HCT116 (cell line): ENCODE measurements at regions not wholly inside any gene's neighbourhood (a gene's known extent, or its start where the extent isn't known, plus 50 kb on each side); places are given as distances from the start of the nearest gene placed in this dataset.

Experiments
- ATAC-seq: fragments of 200-7000 bp; cut with Tn5 transposase; 2 replicates; pipeline ENCODE4 v1.9.1; 2020; ENCODE audit warnings: mild to moderate bottlenecking, moderate library complexity
- BruUV-seq: library from RNA; stranded (reverse); fragments of 400-500 nt; replicated peaks from 2 replicates; lab custom pipeline; 2021; lab: Mats Ljungman, UMichigan
- CTCF ChIA-PET: fragments of 300-600 bp; sonication (Branson Sonifier 250); formaldehyde crosslinking; loops from one replicate; lab custom pipeline; 2021; ENCODE audit warnings: antibody characterized with exemption; lab: Charles Lee
- POLR2A ChIA-PET: fragments of 300-600, 350-600 bp; sonication (Branson Sonifier 250); formaldehyde crosslinking; loops from one replicate; lab custom pipeline; 2021; ENCODE audit warnings: antibody characterized with exemption; lab: Charles Lee
- RAD21 ChIA-PET, 2 experiments: fragments of 300-600 bp; sonication (Branson Sonifier 250); formaldehyde crosslinking; loops; one replicate each; lab custom pipeline; 2023; ENCODE audit warnings: low total read pairs in 2 of 2; ENCODE audit not compliant: uncharacterized antibody in 2 of 2, unreplicated experiment in 2 of 2, low non-redundant PET in 1 of 2; lab: Charles Lee
- DNase-seq: peaks from one replicate; pipeline ENCODE4 v3.0.0-alpha.2; 2010; ENCODE audit warnings: low read depth, low spot score
- H2AFZ ChIP-seq: fragments of 200-600 bp; shearing (Covaris generic), sonication (generic); 2 replicates; pipeline ENCODE4 v1.6.1; 2017; ENCODE audit warnings: low read depth, mixed run types, mixed read lengths, antibody characterized with exemption, low read length; ENCODE audit not compliant: poor library complexity, severe bottlenecking
- H3K27ac ChIP-seq: 2 replicates; pipeline ENCODE4 v1.5.1; 2012; ENCODE audit warnings: low read depth, low read length
- H3K27me3 ChIP-seq: fragments of 200-600 bp; sonication (generic); 2 replicates; pipeline ENCODE4 v1.6.1; 2016; ENCODE audit warnings: mixed run types, low read length, mixed read lengths; ENCODE audit not compliant: insufficient read depth
- H3K36me3 ChIP-seq, 2 experiments: fragments of 200-500 bp in 1 of 2; fragments of 200-600 bp in 1 of 2; sonication (Bioruptor generic) in 1 of 2; sonication (generic) in 1 of 2; 2 replicates each; pipeline versions ENCODE4 v1.5.1 to v1.6.1; 2014 to 2016; ENCODE audit warnings: low read length in 2 of 2, inconsistent platforms in 1 of 2, mixed read lengths in 1 of 2, mixed run types in 1 of 2; ENCODE audit not compliant: insufficient read depth in 2 of 2, control insufficient read depth in 1 of 2
- H3K4me1 ChIP-seq, 2 experiments: fragments of 200-600 bp in 1 of 2; sonication (generic) in 1 of 2; 2 replicates each; pipeline versions ENCODE4 v1.5.1 to v1.6.1; 2012 to 2017; ENCODE audit warnings: low read length in 2 of 2, inconsistent platforms in 1 of 2, mild to moderate bottlenecking in 1 of 2, mixed read lengths in 1 of 2, mixed run types in 1 of 2, moderate library complexity in 1 of 2; ENCODE audit not compliant: insufficient read depth in 2 of 2, control insufficient read depth in 1 of 2
- H3K4me2 ChIP-seq: fragments of 200-600 bp; sonication (generic); 2 replicates; pipeline ENCODE4 v1.6.1; 2017; ENCODE audit warnings: mixed run types, low read length, mixed read lengths
- H3K4me3 ChIP-seq, 2 experiments: fragments of 200-600 bp in 1 of 2; sonication (generic) in 1 of 2; replicated peaks in 1 of 2; 2 replicates each; pipeline ENCODE4 v1.5.1; 2011 to 2016; ENCODE audit warnings: low read length in 2 of 2, control low read depth in 1 of 2, low read depth in 1 of 2, mild to moderate bottlenecking in 1 of 2, mixed read lengths in 1 of 2, mixed run types in 1 of 2
- H3K79me2 ChIP-seq: fragments of 200-600 bp; sonication (generic); 2 replicates; pipeline ENCODE4 v1.6.1; 2017; ENCODE audit warnings: mild to moderate bottlenecking, mixed run types, low read length, moderate library complexity, mixed read lengths; ENCODE audit not compliant: insufficient read depth
- H3K9ac ChIP-seq: fragments of 200-600 bp; sonication (generic); 2 replicates; pipeline ENCODE4 v1.6.1; 2016; ENCODE audit warnings: low read length, mixed read lengths
- H3K9me2 ChIP-seq: fragments of 200-600 bp; sonication (generic), shearing (Covaris generic); 2 replicates; pipeline ENCODE4 v1.6.1; 2017; ENCODE audit warnings: mixed run types, mild to moderate bottlenecking, moderate library complexity; ENCODE audit not compliant: insufficient read depth
- H3K9me3 ChIP-seq, 2 experiments: fragments of 200-500 bp in 1 of 2; fragments of 200-600 bp in 1 of 2; sonication (Bioruptor generic) in 1 of 2; sonication (generic) in 1 of 2; 2 replicates each; pipeline ENCODE4 v1.6.1; 2014 to 2017; ENCODE audit warnings: low read length in 2 of 2, mixed read lengths in 2 of 2, inconsistent platforms in 1 of 2, low read depth in 1 of 2, mild to moderate bottlenecking in 1 of 2, mixed run types in 1 of 2, moderate library complexity in 1 of 2; ENCODE audit not compliant: control insufficient read depth in 1 of 2, insufficient read depth in 1 of 2
- H4K20me1 ChIP-seq: fragments of 200-600 bp; sonication (generic), shearing (Covaris generic); 2 replicates; pipeline ENCODE4 v1.6.1; 2017; ENCODE audit warnings: mixed run types, mild to moderate bottlenecking, moderate library complexity; ENCODE audit not compliant: insufficient read depth
- ATF3 ChIP-seq: IDR thresholded peaks from 2 replicates; pipeline ENCODE4 v1.6.1; 2012
- CBX3 ChIP-seq: IDR thresholded peaks from 2 replicates; pipeline ENCODE4 v1.6.1; 2012; ENCODE audit warnings: low read depth
- EGR1 ChIP-seq: IDR thresholded peaks from 2 replicates; pipeline ENCODE4 v1.6.1; 2012; ENCODE audit warnings: low read depth
- EZH2phosphoT487 ChIP-seq: fragments of 200-600 bp; IDR thresholded peaks from 2 replicates; pipeline ENCODE4 v1.6.1; 2018; ENCODE audit warnings: antibody characterized with exemption, borderline replicate concordance
- JUND ChIP-seq: IDR thresholded peaks from 2 replicates; pipeline ENCODE4 v1.6.1; 2012
- SIN3A ChIP-seq: IDR thresholded peaks from 2 replicates; pipeline ENCODE4 v1.6.1; 2012; ENCODE audit warnings: low read depth
- SP1 ChIP-seq: IDR thresholded peaks from 2 replicates; pipeline ENCODE4 v1.6.1; 2012; ENCODE audit warnings: low read depth
- TCF7L2 ChIP-seq: IDR thresholded peaks from 2 replicates; pipeline ENCODE4 v1.7.0; 2011; ENCODE audit warnings: borderline replicate concordance, inconsistent platforms; ENCODE audit not compliant: insufficient read depth, insufficient read length; ENCODE audit errors: extremely low read depth
- ZBTB33 ChIP-seq: IDR thresholded peaks from 2 replicates; pipeline ENCODE4 v1.6.1; 2011; ENCODE audit warnings: mild to moderate bottlenecking, low read length, moderate library complexity; ENCODE audit not compliant: insufficient replicate concordance; ENCODE audit errors: extremely low read depth
- ZNF274 ChIP-seq: fragments of 200-500 bp; sonication (Bioruptor generic); IDR thresholded peaks from 2 replicates; pipeline ENCODE4 v1.6.1; 2014; ENCODE audit warnings: mild to moderate bottlenecking, low read depth, low read length, inconsistent platforms
- intact Hi-C: fragments of 100-400 bp; cut with micrococcal nuclease; formaldehyde crosslinking; loops from 2 replicates; pipeline ENCODE4 v1.10.0; 2022

- intact Hi-C loops, result no loop called here
- H3K27me3 ChIP-seq, result peaks cover 44% of the 10 kb centered on the region; the same call in 1 of the 2 replicates
- no TSS peak for BruUV-seq
- no peak overlapping the region for H3K4me3 ChIP-seq
- H3K36me3 ChIP-seq, result no peaks in the 10 kb centered on the region
- H3K9me3 ChIP-seq, result no peaks in the 10 kb centered on the region
- DNase-seq, result no peak
- no peaks in the 10 kb centered on the region for H3K79me2 ChIP-seq
- no peaks in the 10 kb centered on the region for H4K20me1 ChIP-seq
- RAD21 ChIA-PET, result no interaction called here
- H3K4me1 ChIP-seq, result no peaks in the 10 kb centered on the region
- no peak for TF ChIP-seq TCF7L2
- TF ChIP-seq CBX3, result no peak
- TF ChIP-seq JUND, result no peak
- no peak for TF ChIP-seq EGR1
- TF ChIP-seq ZNF274, result no peak
- no peak for TF ChIP-seq ZBTB33
- no peak overlapping the region for H2AFZ ChIP-seq
- no peak overlapping the region for H3K9ac ChIP-seq
- H3K9me2 ChIP-seq, result no peaks in the 10 kb centered on the region
- CTCF ChIA-PET, result no interaction called here
- POLR2A ChIA-PET, result no interaction called here
- no peak for ATAC-seq
- H3K27ac ChIP-seq, result no peak overlapping the region
- H3K4me2 ChIP-seq, result no peak overlapping the region
Measured at GRCh38 chr1:177849579-177850290, 120.1 kb downstream of the SEC16B start.

DNA sequence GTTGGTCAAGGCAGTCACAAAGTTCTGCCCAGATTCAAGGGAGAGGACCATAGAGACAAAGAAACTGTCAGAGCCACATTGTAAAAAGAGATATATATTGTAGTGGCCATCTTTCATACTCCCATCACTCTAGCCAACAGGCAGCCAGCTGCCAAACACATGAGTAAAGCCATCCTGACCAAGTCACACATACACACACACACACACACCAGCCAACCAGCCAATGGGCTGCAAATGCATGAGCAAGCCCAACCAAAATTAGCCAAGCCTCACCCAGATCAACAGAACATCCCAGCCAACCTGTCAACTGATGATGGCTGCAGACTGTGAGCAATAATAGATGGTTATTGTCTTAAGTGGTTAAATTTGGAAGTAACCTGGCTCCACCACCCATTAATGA lies 120.7 kb downstream of the SEC16B start:
- intact Hi-C loops, result no loop called here
- RAD21 ChIA-PET, result no interaction called here
- H3K79me2 ChIP-seq, result no peaks in the 10 kb centered on the region

More for the DNA sequence above, 120.7 kb downstream of the SEC16B start:
- no peaks in the 10 kb centered on the region for H4K20me1 ChIP-seq
- H3K4me1 ChIP-seq, result no peaks in the 10 kb centered on the region
- TF ChIP-seq SIN3A (no peak), EZH2phosphoT487 (no peak), SP1 (no peak), JUND (no peak), ATF3 (no peak)
- H3K9ac ChIP-seq, result no peak overlapping the region
- no peaks in the 10 kb centered on the region for H3K9me2 ChIP-seq
- no peak overlapping the region for H3K27ac ChIP-seq
- H2AFZ ChIP-seq, result no peak overlapping the region
- H3K27me3 ChIP-seq, result peaks cover 44% of the 10 kb centered on the region; the same call in 1 of the 2 replicates
- no peak for ATAC-seq
- BruUV-seq, result no TSS peak
- no peak overlapping the region for H3K4me3 ChIP-seq
- DNase-seq, result no peak
- H3K36me3 ChIP-seq, result no peaks in the 10 kb centered on the region
- ChIA-PET POLR2A (no interaction called here), CTCF (no interaction called here)
- no peak overlapping the region for H3K4me2 ChIP-seq
- no peaks in the 10 kb centered on the region for H3K9me3 ChIP-seq
